Stimulated activated CD8-positive, alpha-beta memory T cell treated with anti-CD3 and anti-CD28 coated beads, Interleukin-7, amount 100 ng/mL, for 4 hours (primary cell): ENCODE measurements at regions not wholly inside any gene's neighbourhood (a gene's known extent, or its start where the extent isn't known, plus 50 kb on each side); places are given as distances from the start of the nearest gene placed in this dataset.
"Not testable (repeated sequence)": the region's sequence is repeated elsewhere in the genome, so short reads cannot be mapped to it uniquely, and the experiment has no call there.

ENCODE experiments used
- DNase-seq, 2 donors: peaks; one replicate each; pipeline ENCODE4 v3.0.0-alpha.2; 2020; ENCODE audit warnings: low read depth in 2 of 2

GRCh38 chr6:154637392-154637791 is 95.8 kb upstream of the SCAF8 start:
- no peak for DNase-seq

GRCh38 chr6:154638369-154638768 is 94.8 kb upstream of the SCAF8 start:
- no peak for DNase-seq

DNA sequence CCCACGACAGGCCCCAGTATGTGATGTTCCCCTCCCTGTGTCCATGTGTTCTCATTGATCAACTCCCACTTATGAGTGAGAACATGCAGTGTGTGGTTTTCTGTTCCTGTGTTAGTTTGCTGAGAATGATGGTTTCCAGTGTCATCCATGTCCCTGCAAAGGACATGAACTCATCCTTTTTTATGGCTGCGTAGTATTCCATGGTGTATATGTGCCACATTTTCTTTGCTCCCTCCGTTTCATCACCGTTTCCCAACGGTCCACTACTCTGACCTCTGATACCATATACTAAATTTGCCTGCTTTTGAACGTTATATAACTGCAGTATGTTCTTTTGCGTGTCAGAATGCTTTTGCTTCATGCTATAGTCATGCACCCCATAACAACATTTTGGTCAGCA is 94.0 kb upstream of the SCAF8 start:
- DNase-seq, result not testable (repeated sequence)

- DNase-seq, result no peak
These were observed 84.9 kb upstream of the SCAF8 start for GRCh38 chr6:154648188-154648887.

- no peak for DNase-seq
These were observed 84.4 kb upstream of the SCAF8 start for GRCh38 chr6:154648888-154649205.

GRCh38 chr6:154649721-154650120 is 83.5 kb upstream of the SCAF8 start:
- DNase-seq, result no peak

GRCh38 chr6:154650351-154650750 is 82.9 kb upstream of the SCAF8 start:
- no peak for DNase-seq

- DNase-seq, result no peak
These were observed 81.6 kb upstream of the SCAF8 start for GRCh38 chr6:154651656-154652055.

DNA sequence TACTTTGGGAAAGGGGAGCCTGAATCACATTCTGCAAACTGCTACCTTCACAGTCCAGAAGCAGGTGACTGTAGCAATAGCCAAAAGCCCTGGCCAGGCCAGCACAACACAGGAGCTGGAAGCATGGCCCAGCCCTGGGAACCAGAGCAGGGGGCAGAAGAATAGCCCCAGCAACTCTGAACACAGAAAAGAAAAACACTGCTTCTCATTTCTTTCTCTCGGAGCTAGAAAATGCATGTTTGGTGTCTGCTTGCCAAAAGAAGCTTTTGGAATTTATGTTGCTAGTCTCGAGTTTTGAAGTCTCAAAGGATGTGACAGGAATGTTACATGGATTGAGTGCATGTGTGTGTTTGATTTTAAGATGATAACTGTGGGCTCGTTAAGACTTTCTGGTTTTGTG is 79.8 kb upstream of the SCAF8 start:
- no peak for DNase-seq

DNA sequence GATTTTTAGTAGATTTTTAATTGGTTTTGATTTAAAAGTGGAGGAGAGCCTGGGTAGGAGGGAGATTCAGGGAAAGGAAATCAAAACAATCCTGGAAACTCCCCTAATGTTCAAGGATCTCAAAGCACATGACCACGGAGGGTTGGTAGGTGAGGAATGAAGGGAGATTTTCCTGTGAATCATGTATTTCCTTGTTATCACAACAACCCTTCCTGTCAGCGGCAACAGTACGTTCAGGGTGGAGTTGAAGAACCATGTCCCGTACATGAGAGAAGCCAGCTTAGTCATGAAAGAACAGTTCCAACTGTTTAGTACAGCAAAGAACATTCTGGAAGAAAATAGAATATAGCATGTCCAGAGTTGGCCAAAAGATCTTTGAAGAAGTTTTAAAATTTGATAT is 79.4 kb upstream of the SCAF8 start:
- no peak for DNase-seq

DNA sequence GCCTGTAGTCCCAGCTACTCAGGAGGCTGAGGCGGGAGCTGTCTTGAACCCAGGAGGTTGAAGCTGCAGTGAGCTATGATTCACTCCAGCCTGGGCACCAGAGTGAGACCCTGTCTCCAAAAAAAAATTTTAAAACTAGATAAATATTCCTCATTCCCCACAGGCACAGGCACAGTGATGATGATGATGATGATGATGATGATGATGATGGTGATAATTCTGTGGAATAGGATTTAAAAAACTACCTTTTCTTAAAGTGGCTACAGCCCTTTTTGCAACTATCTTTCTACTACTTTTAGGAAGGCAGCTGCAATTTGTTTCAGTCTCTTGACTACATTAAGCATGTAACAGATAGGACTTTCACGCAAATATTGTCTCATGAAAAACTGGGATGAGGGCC is 76.6 kb upstream of the SCAF8 start:
- DNase-seq, result no peak

- no peak for DNase-seq
These were observed 71.4 kb upstream of the SCAF8 start for GRCh38 chr6:154661768-154662167.

DNA sequence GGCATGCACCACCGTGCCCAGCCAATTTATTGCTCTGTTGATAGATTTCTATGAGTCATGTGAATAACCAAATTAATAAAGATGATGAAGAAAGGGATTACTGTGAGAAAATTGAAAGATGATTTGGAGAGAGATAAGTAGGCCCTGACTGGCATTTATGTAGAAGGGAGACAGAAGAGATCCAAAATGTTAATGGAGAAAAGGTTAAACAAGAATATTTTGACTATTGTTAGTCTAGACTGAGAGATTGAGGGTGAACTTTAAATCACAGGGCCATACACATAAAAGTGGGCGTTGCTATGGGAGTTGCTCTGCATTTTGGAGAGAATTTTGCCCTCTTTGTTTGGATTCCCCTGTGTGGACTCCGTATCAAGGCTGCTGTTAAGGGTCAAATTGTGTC is 68.9 kb upstream of the SCAF8 start:
- no peak for DNase-seq

DNA sequence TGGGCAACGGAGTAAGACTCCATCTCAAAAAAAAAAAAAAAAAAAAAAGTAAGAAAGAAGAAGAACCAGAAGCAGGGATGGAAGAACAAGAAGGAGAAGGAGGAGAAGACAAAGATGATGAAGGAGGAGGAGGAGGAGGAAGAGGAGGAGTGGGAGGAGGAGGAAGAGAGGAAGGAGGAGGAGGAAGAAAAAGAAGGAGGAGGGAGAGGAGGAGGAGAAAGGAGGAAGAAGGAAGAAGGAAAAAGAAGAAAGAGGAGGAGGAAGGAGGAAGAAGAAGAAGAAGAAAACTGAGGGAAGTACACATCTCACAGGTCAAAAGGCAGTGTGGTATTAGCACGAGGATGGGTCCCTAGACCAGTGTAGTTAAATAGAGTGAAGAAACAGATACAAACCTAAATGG is 65.1 kb upstream of the SCAF8 start:
- DNase-seq, result no peak

- DNase-seq, result no peak
These were observed 61.1 kb upstream of the SCAF8 start for GRCh38 chr6:154672086-154672485.

DNA sequence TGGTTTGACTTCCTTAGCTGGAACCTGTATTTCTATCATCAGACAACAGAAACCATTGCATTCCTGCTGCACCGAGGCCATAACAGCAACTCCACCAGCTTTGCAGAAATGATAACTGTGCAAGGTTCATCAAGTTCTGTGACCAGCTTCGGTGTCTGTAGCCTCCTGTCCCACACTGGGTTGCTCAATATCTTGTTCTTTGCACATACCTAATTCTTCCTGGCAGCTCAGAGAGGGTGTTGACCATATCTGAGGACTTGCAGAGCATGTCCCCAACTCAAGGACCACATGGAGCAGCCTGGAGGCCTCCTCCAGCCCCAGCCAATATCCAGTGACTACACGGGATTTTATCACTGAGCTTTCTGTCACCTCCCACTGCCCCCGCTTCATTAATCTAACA is 59.3 kb upstream of the SCAF8 start:
- DNase-seq, result no peak

- DNase-seq, result peak; percentile 71 to 84
These were observed 57.6 kb upstream of the SCAF8 start for GRCh38 chr6:154675602-154676088.

DNA sequence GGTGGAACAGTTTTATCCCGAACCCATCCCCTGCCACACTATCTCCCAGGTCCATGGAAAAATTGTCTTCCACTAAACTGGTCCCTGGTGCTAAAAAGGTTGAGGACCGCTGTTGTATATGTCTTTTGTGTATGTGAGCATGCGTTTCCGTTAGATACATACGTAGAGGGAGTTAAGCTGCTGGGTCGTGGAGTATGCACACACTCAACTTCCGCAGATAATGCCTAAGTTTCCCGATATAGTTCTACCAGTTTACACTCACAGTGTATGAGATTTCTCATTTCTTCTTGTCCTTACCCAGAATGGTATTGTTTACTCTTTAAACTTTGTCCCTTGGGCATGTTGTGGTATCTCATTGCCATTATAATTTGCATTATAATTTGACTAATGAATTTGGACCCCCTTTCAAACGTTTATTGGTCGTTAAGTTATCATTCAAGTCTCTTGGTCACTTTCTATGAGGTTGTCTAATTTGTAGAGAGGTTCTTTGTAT is 50.5 kb upstream of the SCAF8 start:
- DNase-seq, result no peak
